NB4 (cell line): ENCODE measurements at regions not wholly inside any gene's neighbourhood (a gene's known extent, or its start where the extent isn't known, plus 50 kb on each side); places are given as distances from the start of the nearest gene placed in this dataset.

Source experiments
- CTCF ChIP-seq: IDR thresholded peaks from one replicate; pipeline ENCODE4 v1.5.1; 2012; ENCODE audit warnings: low read depth, low read length
- MAX ChIP-seq: IDR thresholded peaks from 2 replicates; pipeline ENCODE4 v1.6.1; 2011; ENCODE audit warnings: low read depth, low read length
- POLR2A ChIP-seq: IDR thresholded peaks from 2 replicates; pipeline ENCODE4 v1.6.1; 2011; ENCODE audit warnings: mild to moderate bottlenecking; ENCODE audit not compliant: insufficient read length; ENCODE audit errors: extremely low read depth

- TF ChIP-seq POLR2A (no peak), CTCF (no peak), MAX (no peak)
Measured at GRCh38 chr13:46489586-46490023, 63.4 kb upstream of the LRCH1 start.
